ENCODE measurements at regions not wholly inside any gene's neighbourhood (a gene's known extent, or its start where the extent isn't known, plus 50 kb on each side); places are given as distances from the start of the nearest gene placed in this dataset.

DNA sequence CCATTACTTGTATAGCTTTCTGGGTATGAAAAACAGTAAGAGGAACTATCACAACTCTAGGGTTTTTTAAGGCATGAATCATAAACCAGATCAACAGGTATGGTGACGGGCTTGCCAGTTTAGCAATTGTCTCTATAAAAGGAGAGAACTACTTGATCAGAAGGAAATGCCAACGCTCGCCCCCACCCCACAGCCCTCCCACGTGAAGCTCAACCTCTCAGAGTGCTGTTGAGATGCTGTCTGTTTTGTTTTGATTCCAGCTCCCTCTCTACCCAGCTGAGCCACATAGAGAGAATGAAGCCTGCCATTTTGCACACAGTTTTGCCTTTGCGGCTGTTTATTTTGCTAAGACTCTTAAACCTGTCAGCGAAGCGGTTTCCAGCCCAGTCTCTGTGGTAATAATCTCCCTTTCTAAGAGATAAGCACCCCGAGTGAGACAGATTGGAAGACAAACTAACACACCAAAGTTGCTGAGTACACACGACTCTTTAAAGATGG, 257.9 kb upstream of the ANKRD55 start:
- Histone ChIP-seq H2AFZ (ENCODE audit: insufficient read depth, low read length, poor library complexity) (no peak overlapping the region), H3K14ac (ENCODE audit: low read length) (no peak overlapping the region), H4K8ac (ENCODE audit: low read depth, low read length) (no peak overlapping the region), H2BK12ac (ENCODE audit: low read length) (no peak overlapping the region), H3K9me3 (ENCODE audit: insufficient read depth, low read depth, low read length) (peaks cover 6% of the 10 kb centered on the region), H3K27ac (ENCODE audit: low read depth, low read length) (no peak overlapping the region), H3K4ac (ENCODE audit: low read depth, low read length) (no peak overlapping the region), H3K18ac (ENCODE audit: low read length) (no peak overlapping the region), H3K9ac (ENCODE audit: low read length) (no peak overlapping the region), H2BK120ac (ENCODE audit: insufficient read depth, low read length, poor library complexity) (no peak overlapping the region), H3K36me3 (ENCODE audit: control insufficient read depth in 1 of 2, insufficient read depth in 2 of 2, low read length in 2 of 2) (no peaks in the 10 kb centered on the region), H2BK5ac (ENCODE audit: low read depth, low read length, poor library complexity) (no peak overlapping the region), H4K91ac (ENCODE audit: low read depth, low read length) (no peak overlapping the region), H3K79me1 (ENCODE audit: low read length) (peaks cover 17% of the 10 kb centered on the region), H3K4me1 (ENCODE audit: control insufficient read depth in 1 of 2, insufficient read depth in 2 of 2, low read length in 2 of 2) (peaks cover 5 to 13% of the 10 kb centered on the region in 2 experiments), H3K27me3 (ENCODE audit: insufficient read depth, low read length) (no peaks in the 10 kb centered on the region), H3K79me2 (ENCODE audit: control insufficient read depth, insufficient read depth, low read length, poor library complexity) (no peaks in the 10 kb centered on the region), H2AK5ac (ENCODE audit: low read length) (no peak overlapping the region), H4K12ac (ENCODE audit: low read depth, low read length) (no peak overlapping the region), H3K4me2 (ENCODE audit: low read length) (no peak overlapping the region), H3K23ac (ENCODE audit: low read length) (no peak overlapping the region), H3K4me3 (ENCODE audit: low read depth, low read length) (no peak overlapping the region)
- WGBS (ENCODE audit: extremely low coverage, insufficient coverage, insufficient read length) = no CpG with 5 or more reads among the region's 9 CpGs
- peak; percentile 70 to 92 for DNase-seq

DNA sequence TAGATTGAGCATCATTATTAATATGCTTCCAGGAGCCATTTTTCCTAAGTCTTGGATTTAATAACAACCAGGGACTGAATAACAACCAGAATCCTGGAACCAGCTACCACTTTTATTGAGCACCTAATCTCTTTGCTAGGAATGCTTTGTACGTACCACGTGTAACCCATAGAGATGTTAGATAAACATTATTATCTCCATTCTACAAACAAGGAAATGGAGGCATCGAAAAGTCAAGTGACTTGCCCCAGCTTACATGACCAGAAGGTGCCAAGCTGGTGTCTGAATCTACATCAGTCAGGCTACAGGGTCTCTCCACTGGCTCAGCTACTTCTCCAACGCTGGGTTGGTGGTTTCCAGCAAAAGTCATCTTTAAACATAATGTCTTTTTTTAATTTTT, 256.1 kb upstream of the ANKRD55 start:
- H3K4ac ChIP-seq (ENCODE audit: low read depth, low read length) = no peak overlapping the region
- no peak overlapping the region for H2BK12ac ChIP-seq (ENCODE audit: low read length)
- no CpG with 5 or more reads among the region's 4 CpGs for WGBS (ENCODE audit: extremely low coverage, insufficient coverage, insufficient read length)
- no peak for DNase-seq
- H3K4me1 ChIP-seq (ENCODE audit: control insufficient read depth in 1 of 2, insufficient read depth in 2 of 2, low read length in 2 of 2) = peaks cover 2 to 8% of the 10 kb centered on the region in 2 experiments
- no peak overlapping the region for H4K8ac ChIP-seq (ENCODE audit: low read depth, low read length)
- H3K79me1 ChIP-seq (ENCODE audit: low read length) = peaks cover 11% of the 10 kb centered on the region
- no peak overlapping the region for H2BK120ac ChIP-seq (ENCODE audit: insufficient read depth, low read length, poor library complexity)
- no peak overlapping the region for H2BK5ac ChIP-seq (ENCODE audit: low read depth, low read length, poor library complexity)
- H3K14ac ChIP-seq (ENCODE audit: low read length) = no peak overlapping the region
- no peaks in the 10 kb centered on the region for H3K79me2 ChIP-seq (ENCODE audit: control insufficient read depth, insufficient read depth, low read length, poor library complexity)
- H3K9me3 ChIP-seq (ENCODE audit: insufficient read depth, low read depth, low read length) = peaks cover 6% of the 10 kb centered on the region
- no peak overlapping the region for H3K4me2 ChIP-seq (ENCODE audit: low read length)
- no peaks in the 10 kb centered on the region for H3K27me3 ChIP-seq (ENCODE audit: insufficient read depth, low read length)
- H4K91ac ChIP-seq (ENCODE audit: low read depth, low read length) = no peak overlapping the region
- H4K12ac ChIP-seq (ENCODE audit: low read depth, low read length) = no peak overlapping the region
- no peak overlapping the region for H3K23ac ChIP-seq (ENCODE audit: low read length)
- H3K18ac ChIP-seq (ENCODE audit: low read length) = no peak overlapping the region
- no peaks in the 10 kb centered on the region for H3K36me3 ChIP-seq (ENCODE audit: control insufficient read depth in 1 of 2, insufficient read depth in 2 of 2, low read length in 2 of 2)
- no peak overlapping the region for H3K27ac ChIP-seq (ENCODE audit: low read depth, low read length)
- no peak overlapping the region for H3K9ac ChIP-seq (ENCODE audit: low read length)
- no peak overlapping the region for H3K4me3 ChIP-seq (ENCODE audit: low read depth, low read length)
- no peak overlapping the region for H2AK5ac ChIP-seq (ENCODE audit: low read length)
- no peak overlapping the region for H2AFZ ChIP-seq (ENCODE audit: insufficient read depth, low read length, poor library complexity)

DNA sequence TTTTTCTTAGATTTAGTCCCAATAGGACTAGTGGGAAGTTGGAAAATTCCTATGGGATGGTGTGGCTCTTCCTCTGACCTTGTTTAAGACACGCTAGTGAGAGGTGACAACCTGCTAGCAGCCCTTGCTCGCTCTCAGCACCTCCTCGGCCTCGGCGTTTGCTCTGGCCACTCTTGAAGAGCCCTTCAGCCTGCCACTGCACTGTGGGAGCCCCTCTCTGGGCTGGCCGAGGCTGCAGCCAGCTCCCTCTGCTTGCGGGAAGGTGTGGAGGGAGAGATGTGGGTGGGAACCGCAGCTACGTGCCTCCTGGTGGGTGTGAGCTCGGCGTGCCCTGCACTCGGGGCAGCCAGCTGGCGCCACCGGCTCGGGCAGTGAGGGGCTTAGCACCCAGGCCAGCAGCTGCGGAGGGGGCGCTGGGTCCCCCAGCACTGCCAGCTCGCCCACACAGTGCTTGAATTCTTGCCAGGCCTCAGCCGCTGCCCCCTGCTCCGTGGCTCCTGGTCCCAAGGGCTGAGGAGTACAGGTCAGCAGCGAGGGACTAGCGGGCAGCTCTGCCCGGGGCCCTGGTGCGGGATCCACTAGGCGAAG, 254.5 kb upstream of the ANKRD55 start:
- H3K18ac ChIP-seq (ENCODE audit: low read length) = no peak overlapping the region
- H3K14ac ChIP-seq (ENCODE audit: low read length) = no peak overlapping the region
- no peak for DNase-seq
- H3K4me2 ChIP-seq (ENCODE audit: low read length) = no peak overlapping the region
- no peak overlapping the region for H4K8ac ChIP-seq (ENCODE audit: low read depth, low read length)
- H3K79me1 ChIP-seq (ENCODE audit: low read length) = peaks cover 5% of the 10 kb centered on the region
- H4K12ac ChIP-seq (ENCODE audit: low read depth, low read length) = no peak overlapping the region
- no peak overlapping the region for H3K4me3 ChIP-seq (ENCODE audit: low read depth, low read length)
- no peak overlapping the region for H2AFZ ChIP-seq (ENCODE audit: insufficient read depth, low read length, poor library complexity)
- H2BK5ac ChIP-seq (ENCODE audit: low read depth, low read length, poor library complexity) = no peak overlapping the region
- WGBS (ENCODE audit: extremely low coverage, insufficient coverage, insufficient read length) = no CpG with 5 or more reads among the region's 25 CpGs
- H3K27me3 ChIP-seq (ENCODE audit: insufficient read depth, low read length) = no peaks in the 10 kb centered on the region
- no peak overlapping the region for H4K91ac ChIP-seq (ENCODE audit: low read depth, low read length)
- no peaks in the 10 kb centered on the region for H3K79me2 ChIP-seq (ENCODE audit: control insufficient read depth, insufficient read depth, low read length, poor library complexity)
- no peak overlapping the region for H2AK5ac ChIP-seq (ENCODE audit: low read length)
- H3K9me3 ChIP-seq (ENCODE audit: insufficient read depth, low read depth, low read length) = peaks cover 6% of the 10 kb centered on the region
- H2BK120ac ChIP-seq (ENCODE audit: insufficient read depth, low read length, poor library complexity) = no peak overlapping the region
- H3K27ac ChIP-seq (ENCODE audit: low read depth, low read length) = no peak overlapping the region
- H2BK12ac ChIP-seq (ENCODE audit: low read length) = no peak overlapping the region
- H3K23ac ChIP-seq (ENCODE audit: low read length) = no peak overlapping the region
- H3K36me3 ChIP-seq (ENCODE audit: control insufficient read depth in 1 of 2, insufficient read depth in 2 of 2, low read length in 2 of 2) = no peaks in the 10 kb centered on the region
- H3K4ac ChIP-seq (ENCODE audit: low read depth, low read length) = no peak overlapping the region
- no peak overlapping the region for H3K9ac ChIP-seq (ENCODE audit: low read length)
- H3K4me1 ChIP-seq (ENCODE audit: control insufficient read depth in 1 of 2, insufficient read depth in 2 of 2, low read length in 2 of 2) = peaks cover 0 to 4% of the 10 kb centered on the region in 2 experiments

DNA sequence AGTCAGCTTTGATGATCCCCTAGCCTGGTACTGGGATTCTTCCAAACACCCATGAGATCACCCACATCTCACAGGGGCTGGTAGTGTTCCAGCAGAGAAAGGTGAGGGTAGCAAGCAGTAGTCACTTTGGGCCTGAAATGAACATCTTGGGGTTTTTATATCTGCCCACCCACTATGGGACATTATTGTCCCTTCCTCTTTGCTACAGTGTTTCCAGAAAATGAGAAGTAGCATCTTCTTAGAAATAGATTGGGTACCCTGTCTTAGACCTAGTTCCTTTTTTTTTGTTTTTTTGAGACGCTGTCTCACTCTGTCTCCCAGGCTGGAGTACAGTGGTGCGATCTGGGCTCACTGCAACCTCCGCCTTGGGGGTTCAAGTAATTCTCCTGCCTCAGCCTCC, 249.2 kb upstream of the ANKRD55 start:
- Histone ChIP-seq H4K91ac (ENCODE audit: low read depth, low read length) (no peak overlapping the region), H3K79me1 (ENCODE audit: low read length) (peaks cover 14% of the 10 kb centered on the region), H3K4me1 (ENCODE audit: control insufficient read depth in 1 of 2, insufficient read depth in 2 of 2, low read length in 2 of 2) (peaks cover 8 to 14% of the 10 kb centered on the region in 2 experiments), H3K9me3 (ENCODE audit: insufficient read depth, low read depth, low read length) (peaks cover under 1% of the 10 kb centered on the region), H3K14ac (ENCODE audit: low read length) (no peak overlapping the region), H2AK5ac (ENCODE audit: low read length) (peak overlapping the region; percentile 52), H2AFZ (ENCODE audit: insufficient read depth, low read length, poor library complexity) (no peak overlapping the region), H3K79me2 (ENCODE audit: control insufficient read depth, insufficient read depth, low read length, poor library complexity) (peaks cover 2% of the 10 kb centered on the region), H3K9ac (ENCODE audit: low read length) (no peak overlapping the region), H2BK120ac (ENCODE audit: insufficient read depth, low read length, poor library complexity) (peak overlapping the region; percentile 46), H4K8ac (ENCODE audit: low read depth, low read length) (no peak overlapping the region), H2BK12ac (ENCODE audit: low read length) (peak overlapping the region; percentile 50), H3K27me3 (ENCODE audit: insufficient read depth, low read length) (no peaks in the 10 kb centered on the region), H3K4me3 (ENCODE audit: low read depth, low read length) (no peak overlapping the region), H3K27ac (ENCODE audit: low read depth, low read length) (no peak overlapping the region), H3K4ac (ENCODE audit: low read depth, low read length) (no peak overlapping the region), H2BK5ac (ENCODE audit: low read depth, low read length, poor library complexity) (no peak overlapping the region), H3K18ac (ENCODE audit: low read length) (no peak overlapping the region), H3K36me3 (ENCODE audit: control insufficient read depth in 1 of 2, insufficient read depth in 2 of 2, low read length in 2 of 2) (no peaks in the 10 kb centered on the region), H3K4me2 (ENCODE audit: low read length) (no peak overlapping the region), H4K12ac (ENCODE audit: low read depth, low read length) (no peak overlapping the region), H3K23ac (ENCODE audit: low read length) (no peak overlapping the region)
- no CpG with 5 or more reads among the region's 3 CpGs for WGBS (ENCODE audit: extremely low coverage, insufficient coverage, insufficient read length)
- no peak for DNase-seq
